ENCODE measurements at regions not wholly inside any gene's neighbourhood (a gene's known extent, or its start where the extent isn't known, plus 50 kb on each side); places are given as distances from the start of the nearest gene placed in this dataset.

DNA sequence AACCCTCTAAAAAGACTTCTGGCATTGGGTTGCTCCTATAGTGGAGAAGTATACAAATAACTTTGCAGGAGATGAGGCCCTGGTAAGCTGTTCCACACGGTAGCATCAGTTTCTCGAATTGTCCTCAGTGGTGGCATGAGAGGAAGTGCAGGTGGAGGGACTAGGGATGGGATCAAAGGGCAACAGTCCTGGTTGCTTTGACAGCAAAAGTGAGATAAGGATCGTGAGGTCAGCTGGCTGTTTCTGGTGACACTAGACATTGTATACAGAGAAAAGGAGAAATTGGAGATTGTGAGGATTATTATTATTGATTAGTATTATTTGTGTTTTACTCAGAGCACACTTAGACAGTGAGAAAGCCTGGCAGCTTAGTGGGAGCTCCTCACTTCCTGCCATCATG lies 61.3 kb upstream of the EXOC2 start:
- TF ChIP-seq, protein P1, sequence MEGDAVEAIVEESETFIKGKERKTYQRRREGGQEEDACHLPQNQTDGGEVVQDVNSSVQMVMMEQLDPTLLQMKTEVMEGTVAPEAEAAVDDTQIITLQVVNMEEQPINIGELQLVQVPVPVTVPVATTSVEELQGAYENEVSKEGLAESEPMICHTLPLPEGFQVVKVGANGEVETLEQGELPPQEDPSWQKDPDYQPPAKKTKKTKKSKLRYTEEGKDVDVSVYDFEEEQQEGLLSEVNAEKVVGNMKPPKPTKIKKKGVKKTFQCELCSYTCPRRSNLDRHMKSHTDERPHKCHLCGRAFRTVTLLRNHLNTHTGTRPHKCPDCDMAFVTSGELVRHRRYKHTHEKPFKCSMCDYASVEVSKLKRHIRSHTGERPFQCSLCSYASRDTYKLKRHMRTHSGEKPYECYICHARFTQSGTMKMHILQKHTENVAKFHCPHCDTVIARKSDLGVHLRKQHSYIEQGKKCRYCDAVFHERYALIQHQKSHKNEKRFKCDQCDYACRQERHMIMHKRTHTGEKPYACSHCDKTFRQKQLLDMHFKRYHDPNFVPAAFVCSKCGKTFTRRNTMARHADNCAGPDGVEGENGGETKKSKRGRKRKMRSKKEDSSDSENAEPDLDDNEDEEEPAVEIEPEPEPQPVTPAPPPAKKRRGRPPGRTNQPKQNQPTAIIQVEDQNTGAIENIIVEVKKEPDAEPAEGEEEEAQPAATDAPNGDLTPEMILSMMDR (IDR thresholded peaks at IDR 0.05) = no peak
- TF ChIP-seq ZNF532 (CRISPR knock-in tag; IDR thresholded peaks at IDR 0.05; ENCODE audit: borderline replicate concordance) = no peak
- no peak for TF ChIP-seq FOXK1 (CRISPR knock-in tag; IDR thresholded peaks at IDR 0.05)
- TF ChIP-seq ATF2 (CRISPR knock-in tag; IDR thresholded peaks at IDR 0.05; ENCODE audit: borderline replicate concordance, low read depth) = no peak
- no peak for TF ChIP-seq NR3C1 (CRISPR knock-in tag; conservative IDR thresholded peaks at IDR 0.05; ENCODE audit: low read depth)
- TF ChIP-seq, protein P2, sequence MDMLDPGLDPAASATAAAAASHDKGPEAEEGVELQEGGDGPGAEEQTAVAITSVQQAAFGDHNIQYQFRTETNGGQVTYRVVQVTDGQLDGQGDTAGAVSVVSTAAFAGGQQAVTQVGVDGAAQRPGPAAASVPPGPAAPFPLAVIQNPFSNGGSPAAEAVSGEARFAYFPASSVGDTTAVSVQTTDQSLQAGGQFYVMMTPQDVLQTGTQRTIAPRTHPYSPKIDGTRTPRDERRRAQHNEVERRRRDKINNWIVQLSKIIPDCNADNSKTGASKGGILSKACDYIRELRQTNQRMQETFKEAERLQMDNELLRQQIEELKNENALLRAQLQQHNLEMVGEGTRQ (CRISPR knock-in tag; IDR thresholded peaks at IDR 0.05) = no peak
- TF ChIP-seq JUN (CRISPR knock-in tag; IDR thresholded peaks at IDR 0.05) = no peak
- no peak for TF ChIP-seq MXD4 (CRISPR knock-in tag; IDR thresholded peaks at IDR 0.05; ENCODE audit: borderline replicate concordance)
- TF ChIP-seq NFYB (CRISPR knock-in tag; conservative IDR thresholded peaks at IDR 0.05; ENCODE audit: low read depth) = no peak
- TF ChIP-seq, protein P3, sequence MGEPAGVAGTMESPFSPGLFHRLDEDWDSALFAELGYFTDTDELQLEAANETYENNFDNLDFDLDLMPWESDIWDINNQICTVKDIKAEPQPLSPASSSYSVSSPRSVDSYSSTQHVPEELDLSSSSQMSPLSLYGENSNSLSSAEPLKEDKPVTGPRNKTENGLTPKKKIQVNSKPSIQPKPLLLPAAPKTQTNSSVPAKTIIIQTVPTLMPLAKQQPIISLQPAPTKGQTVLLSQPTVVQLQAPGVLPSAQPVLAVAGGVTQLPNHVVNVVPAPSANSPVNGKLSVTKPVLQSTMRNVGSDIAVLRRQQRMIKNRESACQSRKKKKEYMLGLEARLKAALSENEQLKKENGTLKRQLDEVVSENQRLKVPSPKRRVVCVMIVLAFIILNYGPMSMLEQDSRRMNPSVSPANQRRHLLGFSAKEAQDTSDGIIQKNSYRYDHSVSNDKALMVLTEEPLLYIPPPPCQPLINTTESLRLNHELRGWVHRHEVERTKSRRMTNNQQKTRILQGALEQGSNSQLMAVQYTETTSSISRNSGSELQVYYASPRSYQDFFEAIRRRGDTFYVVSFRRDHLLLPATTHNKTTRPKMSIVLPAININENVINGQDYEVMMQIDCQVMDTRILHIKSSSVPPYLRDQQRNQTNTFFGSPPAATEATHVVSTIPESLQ (CRISPR knock-in tag; IDR thresholded peaks at IDR 0.05) = no peak
- TF ChIP-seq, protein P4, sequence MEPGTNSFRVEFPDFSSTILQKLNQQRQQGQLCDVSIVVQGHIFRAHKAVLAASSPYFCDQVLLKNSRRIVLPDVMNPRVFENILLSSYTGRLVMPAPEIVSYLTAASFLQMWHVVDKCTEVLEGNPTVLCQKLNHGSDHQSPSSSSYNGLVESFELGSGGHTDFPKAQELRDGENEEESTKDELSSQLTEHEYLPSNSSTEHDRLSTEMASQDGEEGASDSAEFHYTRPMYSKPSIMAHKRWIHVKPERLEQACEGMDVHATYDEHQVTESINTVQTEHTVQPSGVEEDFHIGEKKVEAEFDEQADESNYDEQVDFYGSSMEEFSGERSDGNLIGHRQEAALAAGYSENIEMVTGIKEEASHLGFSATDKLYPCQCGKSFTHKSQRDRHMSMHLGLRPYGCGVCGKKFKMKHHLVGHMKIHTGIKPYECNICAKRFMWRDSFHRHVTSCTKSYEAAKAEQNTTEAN (CRISPR knock-in tag; IDR thresholded peaks at IDR 0.05) = no peak
